ENCODE measurements at regions not wholly inside any gene's neighbourhood (a gene's known extent, or its start where the extent isn't known, plus 50 kb on each side); places are given as distances from the start of the nearest gene placed in this dataset.
"Not testable (repeated sequence)": the region's sequence is repeated elsewhere in the genome, so short reads cannot be mapped to it uniquely, and the experiment has no call there.

GRCh38 chr1:228611707-228612106, 123.6 kb upstream of the RHOU start:
- DNase-seq (ENCODE audit: low read depth, low spot score), result not testable (repeated sequence)

GRCh38 chr1:228622002-228622716, 113.1 kb upstream of the RHOU start:
- DNase-seq (ENCODE audit: low read depth, low spot score), result not testable (repeated sequence)

- not testable (repeated sequence) for DNase-seq (ENCODE audit: low read depth, low spot score)
Measured at GRCh38 chr1:228626481-228626880, 108.8 kb upstream of the RHOU start.

GRCh38 chr1:228632858-228633257, 102.4 kb upstream of the RHOU start:
- DNase-seq (ENCODE audit: low read depth, low spot score), result not testable (repeated sequence)

GRCh38 chr1:228635304-228635703, 100.0 kb upstream of the RHOU start:
- DNase-seq (ENCODE audit: low read depth, low spot score), result not testable (repeated sequence)

GRCh38 chr1:228637529-228637928, 97.8 kb upstream of the RHOU start:
- DNase-seq (ENCODE audit: low read depth, low spot score), result not testable (repeated sequence)

- DNase-seq (ENCODE audit: low read depth, low spot score), result peak; percentile 59
Measured at GRCh38 chr1:228646717-228647522, 88.4 kb upstream of the RHOU start.

GRCh38 chr1:228647523-228648444, 87.5 kb upstream of the RHOU start:
- peak; percentile 89 for DNase-seq (ENCODE audit: low read depth, low spot score)

GRCh38 chr1:228648647-228649383, 86.5 kb upstream of the RHOU start:
- DNase-seq (ENCODE audit: low read depth, low spot score), result no peak

GRCh38 chr1:228650141-228650540, 85.1 kb upstream of the RHOU start:
- DNase-seq (ENCODE audit: low read depth, low spot score), result no peak

- DNase-seq (ENCODE audit: low read depth, low spot score), result no peak
Measured at GRCh38 chr1:228650946-228651345, 84.3 kb upstream of the RHOU start.

GRCh38 chr1:228652116-228652515, 83.2 kb upstream of the RHOU start:
- no peak for DNase-seq (ENCODE audit: low read depth, low spot score)

- DNase-seq (ENCODE audit: low read depth, low spot score), result not testable (repeated sequence)
Measured at GRCh38 chr1:228653057-228653456, 82.2 kb upstream of the RHOU start.

GRCh38 chr1:228653748-228654147, 81.5 kb upstream of the RHOU start:
- no peak for DNase-seq (ENCODE audit: low read depth, low spot score)

- no peak for DNase-seq (ENCODE audit: low read depth, low spot score)
Measured at GRCh38 chr1:228655796-228656394, 79.4 kb upstream of the RHOU start.

GRCh38 chr1:228662007-228662689, 73.1 kb upstream of the RHOU start:
- DNase-seq (ENCODE audit: low read depth, low spot score), result not testable (repeated sequence)

GRCh38 chr1:228664399-228664914, 70.8 kb upstream of the RHOU start:
- DNase-seq (ENCODE audit: low read depth, low spot score), result peak; percentile 85

GRCh38 chr1:228666686-228667623, 68.3 kb upstream of the RHOU start:
- no peak for DNase-seq (ENCODE audit: low read depth, low spot score)

All from ELF-1 (cell line).